IMR-90 (cell line): ENCODE measurements at regions not wholly inside any gene's neighbourhood (a gene's known extent, or its start where the extent isn't known, plus 50 kb on each side); places are given as distances from the start of the nearest gene placed in this dataset.

Experiments
- ATAC-seq: fragments of 200-7000 bp; cut with Tn5 transposase; 2 replicates; pipeline ENCODE4 v1.9.1; 2020; ENCODE audit warnings: low read depth, mild to moderate bottlenecking, moderate library complexity
- BruUV-seq: library from RNA; stranded (reverse); fragments of 400-500 nt; replicated peaks from 2 replicates; lab custom pipeline; 2021; lab: Mats Ljungman, UMichigan
- CTCF ChIA-PET: fragments of 300-600 bp; formaldehyde crosslinking; extraction: SDS; loops from one replicate; lab custom pipeline; 2021; ENCODE audit warnings: antibody characterized with exemption; lab: Yijun Ruan, JAX
- POLR2A ChIA-PET: fragments of 300-600 bp; sonication (Branson Sonifier 250); formaldehyde crosslinking; loops from one replicate; lab custom pipeline; 2022; ENCODE audit warnings: antibody characterized with exemption; ENCODE audit not compliant: unreplicated experiment; lab: Charles Lee
- DNase-seq: peaks from one replicate; pipeline ENCODE4 v3.0.0; 2013
- H2AFZ ChIP-seq: replicated peaks from 2 replicates; pipeline ENCODE3; 2013; ENCODE audit warnings: low read length, mild to moderate bottlenecking; ENCODE audit not compliant: poor library complexity
- H2AK5ac ChIP-seq: 2 replicates; pipeline ENCODE4 v1.6.1; 2013; ENCODE audit warnings: low read depth, low read length, inconsistent platforms
- H2AK9ac ChIP-seq: replicated peaks from 2 replicates; pipeline ENCODE3; 2013; ENCODE audit warnings: mild to moderate bottlenecking, low read depth, low read length, moderate library complexity; ENCODE audit not compliant: poor library complexity
- H2BK120ac ChIP-seq: 2 replicates; pipeline ENCODE4 v1.6.1; 2013; ENCODE audit warnings: low read depth, low read length, inconsistent platforms
- H2BK15ac ChIP-seq: 3 replicates; pipeline ENCODE4 v1.6.1; 2013; ENCODE audit warnings: low read depth, low read length, inconsistent platforms
- H2BK20ac ChIP-seq: 2 replicates; pipeline ENCODE4 v1.6.1; 2013; ENCODE audit warnings: low read depth, mild to moderate bottlenecking, inconsistent platforms, low read length, moderate library complexity
- H2BK5ac ChIP-seq: 2 replicates; pipeline ENCODE4 v1.6.1; 2013; ENCODE audit warnings: mild to moderate bottlenecking, low read depth, low read length, inconsistent platforms; ENCODE audit not compliant: poor library complexity, severe bottlenecking
- H3K14ac ChIP-seq: replicated peaks from 2 replicates; pipeline ENCODE4 v1.6.1; 2013; ENCODE audit warnings: low read depth, low read length, inconsistent platforms
- H3K18ac ChIP-seq: 2 replicates; pipeline ENCODE4 v1.6.1; 2013; ENCODE audit warnings: low read depth, low read length, control low read depth
- H3K23ac ChIP-seq: 2 replicates; pipeline ENCODE4 v1.6.1; 2013; ENCODE audit warnings: low read depth, low read length, inconsistent platforms
- H3K27ac ChIP-seq: 2 replicates; pipeline ENCODE4 v1.5.1; 2013; ENCODE audit warnings: mild to moderate bottlenecking, control low read depth, low read length; ENCODE audit not compliant: insufficient read depth
- H3K27me3 ChIP-seq: 2 replicates; pipeline ENCODE4 v1.6.1; 2013; ENCODE audit warnings: low read length; ENCODE audit not compliant: control insufficient read depth, insufficient read depth
- H3K36me3 ChIP-seq: 2 replicates; pipeline ENCODE4 v1.6.1; 2013; ENCODE audit warnings: low read length, mixed read lengths; ENCODE audit not compliant: control insufficient read depth, insufficient read depth
- H3K4ac ChIP-seq: 2 replicates; pipeline ENCODE4 v1.6.1; 2013; ENCODE audit warnings: low read depth, low read length, inconsistent platforms
- H3K4me1 ChIP-seq: 2 replicates; pipeline ENCODE4 v1.6.1; 2013; ENCODE audit warnings: low read length, mixed read lengths; ENCODE audit not compliant: control insufficient read depth, insufficient read depth
- H3K4me2 ChIP-seq: 2 replicates; pipeline ENCODE4 v1.6.1; 2013; ENCODE audit warnings: low read depth, mild to moderate bottlenecking, control low read depth, low read length, moderate library complexity
- H3K4me3 ChIP-seq: 2 replicates; pipeline ENCODE4 v1.5.1; 2013; ENCODE audit warnings: low read depth, mild to moderate bottlenecking, control low read depth, low read length, moderate library complexity; ENCODE audit not compliant: insufficient read depth
- H3K56ac ChIP-seq: 2 replicates; pipeline ENCODE4 v1.6.1; 2013; ENCODE audit warnings: low read length, inconsistent platforms; ENCODE audit not compliant: insufficient read depth; ENCODE audit errors: extremely low read depth
- H3K79me1 ChIP-seq, 2 experiments: 2 replicates each; pipeline ENCODE4 v1.6.1; 2013; ENCODE audit warnings: low read length in 2 of 2, inconsistent platforms in 1 of 2, low read depth in 1 of 2
- H3K9ac ChIP-seq: 2 replicates; pipeline ENCODE4 v1.6.1; 2013; ENCODE audit warnings: low read depth, low read length, control low read depth
- H3K9me1 ChIP-seq: 2 replicates; pipeline ENCODE4 v1.6.1; 2013; ENCODE audit warnings: low read length, inconsistent platforms; ENCODE audit not compliant: insufficient read depth
- H3K9me3 ChIP-seq: 2 replicates; pipeline ENCODE4 v1.6.1; 2013; ENCODE audit warnings: low read length; ENCODE audit not compliant: control insufficient read depth, insufficient read depth
- H4K20me1 ChIP-seq: 2 replicates; pipeline ENCODE4 v1.6.1; 2013; ENCODE audit warnings: low read length, inconsistent platforms; ENCODE audit not compliant: insufficient read depth
- H4K5ac ChIP-seq: 2 replicates; pipeline ENCODE4 v1.6.1; 2013; ENCODE audit warnings: mild to moderate bottlenecking, low read depth, low read length, control low read depth
- H4K8ac ChIP-seq, 2 experiments: 2 replicates each; pipeline ENCODE4 v1.6.1; 2013; ENCODE audit warnings: low read depth in 2 of 2, low read length in 2 of 2, control low read depth in 1 of 2, inconsistent platforms in 1 of 2
- H4K91ac ChIP-seq: 2 replicates; pipeline ENCODE4 v1.6.1; 2013; ENCODE audit warnings: low read depth, low read length, inconsistent platforms; ENCODE audit not compliant: insufficient read depth
- CEBPB ChIP-seq: IDR thresholded peaks from 2 replicates; pipeline ENCODE4 v1.6.1; 2012; ENCODE audit warnings: low read depth, low read length, improper control_type of control experiment
- FOS ChIP-seq: fragments of 150-350 bp; IDR thresholded peaks from 2 replicates; pipeline ENCODE4 v1.6.1; 2016; ENCODE audit warnings: low read depth, low read length
- MAFK ChIP-seq: IDR thresholded peaks from 2 replicates; pipeline ENCODE4 v1.6.1; 2012; ENCODE audit warnings: low read depth, low read length, improper control_type of control experiment
- MAZ ChIP-seq: IDR thresholded peaks from 2 replicates; pipeline ENCODE4 v1.6.1; 2012; ENCODE audit warnings: low read depth, mild to moderate bottlenecking, low read length, improper control_type of control experiment, moderate library complexity, borderline replicate concordance
- NFE2L2 ChIP-seq: fragments of 150-350 bp; IDR thresholded peaks from 2 replicates; pipeline ENCODE4 v1.6.1; 2016; ENCODE audit warnings: low read depth, mild to moderate bottlenecking, low read length
- WGBS, 2 experiments: methylation state at CpG; one replicate each; pipeline versions ENCODE4 v1.1.5 to v1.1.7; 2013; ENCODE audit warnings: missing lambda C conversion rate in 2 of 2; ENCODE audit not compliant: insufficient read length in 1 of 2; ENCODE audit errors: extremely low coverage in 2 of 2; 5-methylcytosine and 5-hydroxymethylcytosine counted together
- dilution Hi-C: fragments of 300-500 bp; cut with HindIII; formaldehyde crosslinking; loops from one replicate; pipeline ENCODE4 v1.14.3; 2018; ENCODE audit warnings: low sequenced_read_pairs; ENCODE audit not compliant: unreplicated experiment
- in situ Hi-C: fragments of 300-500 bp; cut with MboI; formaldehyde crosslinking; loops from 3 replicates; pipeline ENCODE4 v1.14.3; 2019; ENCODE audit warnings: low sequenced_read_pairs, inconsistent platforms, mixed read lengths
- intact Hi-C: fragments of 100-400 bp; cut with micrococcal nuclease; formaldehyde crosslinking; loops from 2 replicates; pipeline ENCODE4 v1.10.0; 2022
- TF ChIP-seq, protein P1 (sequence below): fragments of 150-350 bp; IDR thresholded peaks from 2 replicates; pipeline ENCODE4 v1.6.1; 2017; ENCODE audit warnings: mild to moderate bottlenecking, antibody characterized with exemption, low read length, low read depth

DNA sequence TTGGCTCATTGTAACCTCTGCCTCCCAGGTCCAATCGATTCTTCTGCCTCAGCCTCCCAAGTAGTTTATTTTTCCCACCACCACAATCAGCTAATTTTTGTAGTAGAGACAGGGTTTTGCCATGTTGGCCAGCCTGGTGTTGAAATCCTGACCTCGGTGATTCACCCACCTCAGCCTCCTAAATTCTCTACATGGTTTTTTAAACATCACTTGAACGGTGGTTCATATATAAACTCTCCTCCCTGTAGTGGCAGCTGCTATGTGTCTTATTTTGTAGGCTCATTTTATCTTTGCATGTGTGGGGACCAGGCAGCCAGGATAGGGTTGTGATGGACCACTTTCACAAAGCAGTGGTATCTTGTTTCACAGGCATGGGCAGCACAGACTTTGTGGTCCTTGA lies 175.8 kb upstream of the USP9Y start:
- no peak overlapping the region for H3K4me2 ChIP-seq
- no peak for DNase-seq
- H3K4ac ChIP-seq = no peak overlapping the region
- no peak for ATAC-seq
- intact Hi-C loops (no loop called here), dilution Hi-C loops (no loop called here), in situ Hi-C loops (no loop called here)
- no peak overlapping the region for H3K4me3 ChIP-seq
- H3K56ac ChIP-seq = no peak overlapping the region
- H2BK20ac ChIP-seq = no peak overlapping the region
- H3K14ac ChIP-seq = no peak overlapping the region
- H2AK5ac ChIP-seq = no peak overlapping the region
- no peak overlapping the region for H3K9ac ChIP-seq
- POLR2A ChIA-PET = no interaction called here
- no peak overlapping the region for H3K18ac ChIP-seq
- no peaks in the 10 kb centered on the region for H3K27me3 ChIP-seq
- no peak overlapping the region for H4K8ac ChIP-seq
- WGBS, 2 experiments = no CpG with 5 or more reads among the region's 3 CpGs
- BruUV-seq = no TSS peak
- CTCF ChIA-PET = no interaction called here
- no peaks in the 10 kb centered on the region for H4K20me1 ChIP-seq
- no peak overlapping the region for H4K91ac ChIP-seq
- H3K79me1 ChIP-seq = no peaks in the 10 kb centered on the region
- H3K27ac ChIP-seq = no peak overlapping the region
- H2AFZ ChIP-seq = no peak overlapping the region
- no peak overlapping the region for H3K23ac ChIP-seq
- H2BK15ac ChIP-seq = no peak overlapping the region
- no peak overlapping the region for H2BK120ac ChIP-seq
- no peak overlapping the region for H2AK9ac ChIP-seq
- no peak overlapping the region for H2BK5ac ChIP-seq
- H4K5ac ChIP-seq = no peak overlapping the region
- H3K4me1 ChIP-seq = no peaks in the 10 kb centered on the region
- H3K9me1 ChIP-seq = no peaks in the 10 kb centered on the region
- TF ChIP-seq NFE2L2 (no peak), MAZ (no peak), CEBPB (no peak), MAFK (no peak), FOS (no peak)
- TF ChIP-seq, protein P1, sequence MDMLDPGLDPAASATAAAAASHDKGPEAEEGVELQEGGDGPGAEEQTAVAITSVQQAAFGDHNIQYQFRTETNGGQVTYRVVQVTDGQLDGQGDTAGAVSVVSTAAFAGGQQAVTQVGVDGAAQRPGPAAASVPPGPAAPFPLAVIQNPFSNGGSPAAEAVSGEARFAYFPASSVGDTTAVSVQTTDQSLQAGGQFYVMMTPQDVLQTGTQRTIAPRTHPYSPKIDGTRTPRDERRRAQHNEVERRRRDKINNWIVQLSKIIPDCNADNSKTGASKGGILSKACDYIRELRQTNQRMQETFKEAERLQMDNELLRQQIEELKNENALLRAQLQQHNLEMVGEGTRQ = no peak
- no peaks in the 10 kb centered on the region for H3K36me3 ChIP-seq
- H3K9me3 ChIP-seq = no peaks in the 10 kb centered on the region
